Neural cell (in vitro differentiated cells): ENCODE measurements at regions not wholly inside any gene's neighbourhood (a gene's known extent, or its start where the extent isn't known, plus 50 kb on each side); places are given as distances from the start of the nearest gene placed in this dataset.

Experiments
- H2AFZ ChIP-seq: fragments of 200-600, 300-800 bp; sonication (generic), shearing (Covaris generic); 2 replicates; pipeline ENCODE4 v1.6.0; 2014; ENCODE audit warnings: low read depth, mild to moderate bottlenecking, antibody characterized with exemption, low read length, moderate library complexity
- H3F3A ChIP-seq: fragments of 200-600 bp; shearing (Covaris generic); 2 replicates; pipeline ENCODE4 v1.6.1; 2016; ENCODE audit warnings: mild to moderate bottlenecking, moderate library complexity, mixed read lengths, antibody characterized with exemption, low read length; ENCODE audit not compliant: insufficient read depth, poor library complexity, severe bottlenecking
- H3K27ac ChIP-seq: fragments of 200-600, 300-800 bp; sonication (generic), shearing (Covaris generic); 2 replicates; pipeline ENCODE4 v1.5.1; 2014; ENCODE audit warnings: mild to moderate bottlenecking, low read length, moderate library complexity
- H3K27me3 ChIP-seq: fragments of 300-800, 200-600 bp; sonication (generic), shearing (Covaris generic); 2 replicates; pipeline ENCODE4 v1.6.0; 2014; ENCODE audit warnings: mild to moderate bottlenecking, low read depth, low read length, moderate library complexity; ENCODE audit not compliant: insufficient read depth
- H3K36me3 ChIP-seq: fragments of 300-800, 200-600 bp; sonication (generic), shearing (Covaris generic); 2 replicates; pipeline ENCODE4 v1.5.1; 2014; ENCODE audit warnings: mild to moderate bottlenecking, antibody characterized with exemption, low read length, moderate library complexity; ENCODE audit not compliant: insufficient read depth
- H3K4me2 ChIP-seq: fragments of 300-800, 200-600 bp; sonication (generic), shearing (Covaris generic); 2 replicates; pipeline ENCODE4 v1.6.0; 2014; ENCODE audit warnings: mild to moderate bottlenecking, low read length
- H3K4me3 ChIP-seq: fragments of 300-800, 200-600 bp; sonication (generic), shearing (Covaris generic); 2 replicates; pipeline ENCODE4 v1.5.1; 2014; ENCODE audit warnings: mild to moderate bottlenecking, low read length, moderate library complexity
- H3K79me2 ChIP-seq: fragments of 200-600 bp; shearing (Covaris generic); replicated peaks from 2 replicates; pipeline ENCODE4 v1.6.0; 2014; ENCODE audit warnings: mild to moderate bottlenecking, low read length, moderate library complexity; ENCODE audit not compliant: insufficient read depth
- H3K9ac ChIP-seq: fragments of 300-800, 200-600 bp; sonication (generic), shearing (Covaris generic); 2 replicates; pipeline ENCODE4 v1.6.1; 2016; ENCODE audit warnings: mild to moderate bottlenecking, low read length, mixed read lengths
- H3K9me2 ChIP-seq: fragments of 200-600 bp; shearing (Covaris generic); 2 replicates; pipeline ENCODE4 v1.6.1; 2016; ENCODE audit warnings: mild to moderate bottlenecking, low read length, mixed read lengths; ENCODE audit not compliant: insufficient read depth
- H3K9me3 ChIP-seq: fragments of 200-600, 300-800 bp; sonication (generic), shearing (Covaris generic); 2 replicates; pipeline ENCODE4 v1.6.1; 2016; ENCODE audit warnings: mild to moderate bottlenecking, mixed run types, low read length, moderate library complexity, mixed read lengths
- H4K20me1 ChIP-seq: fragments of 200-600 bp; shearing (Covaris generic); 2 replicates; pipeline ENCODE4 v1.6.1; 2016; ENCODE audit warnings: mild to moderate bottlenecking, mixed run types; ENCODE audit not compliant: insufficient read depth
- EP300 ChIP-seq: fragments of 450-650 bp; conservative IDR thresholded peaks from 2 replicates; pipeline ENCODE4 v1.6.1; 2014; ENCODE audit warnings: antibody characterized with exemption, mild to moderate bottlenecking, moderate library complexity; ENCODE audit not compliant: poor library complexity, severe bottlenecking
- EZH2 ChIP-seq: fragments of 200-600, 300-800 bp; shearing (Covaris generic), sonication (generic); IDR thresholded peaks from 2 replicates; pipeline ENCODE4 v1.6.1; 2014; ENCODE audit warnings: antibody characterized with exemption, low read length, borderline replicate concordance, mild to moderate bottlenecking; ENCODE audit not compliant: insufficient read depth, poor library complexity, severe bottlenecking
- MXI1 ChIP-seq: fragments of 450-650 bp; conservative IDR thresholded peaks from 2 replicates; pipeline ENCODE4 v1.6.1; 2014; ENCODE audit warnings: antibody characterized with exemption, mild to moderate bottlenecking; ENCODE audit not compliant: poor library complexity, severe bottlenecking
- POLR2AphosphoS5 ChIP-seq: IDR thresholded peaks from 2 replicates; pipeline ENCODE4 v1.6.1; 2012
- RAD21 ChIP-seq: fragments of 450-650 bp; conservative IDR thresholded peaks from 2 replicates; pipeline ENCODE4 v1.6.1; 2014; ENCODE audit warnings: antibody characterized with exemption, mild to moderate bottlenecking, moderate library complexity
- REST ChIP-seq: IDR thresholded peaks from 2 replicates; pipeline ENCODE4 v1.6.1; 2012; ENCODE audit warnings: borderline replicate concordance
- SMC3 ChIP-seq: fragments of 450-650 bp; conservative IDR thresholded peaks from 2 replicates; pipeline ENCODE4 v1.6.1; 2014; ENCODE audit warnings: antibody characterized with exemption, mild to moderate bottlenecking, moderate library complexity; ENCODE audit not compliant: poor library complexity
- TAF1 ChIP-seq: IDR thresholded peaks from 2 replicates; pipeline ENCODE4 v1.6.1; 2012; ENCODE audit warnings: low read depth
- TF ChIP-seq, protein P1 (sequence below): fragments of 450-650 bp; IDR thresholded peaks from 2 replicates; pipeline ENCODE4 v1.5.1; 2014; ENCODE audit warnings: antibody characterized with exemption, mild to moderate bottlenecking, moderate library complexity; ENCODE audit not compliant: poor library complexity, severe bottlenecking

DNA sequence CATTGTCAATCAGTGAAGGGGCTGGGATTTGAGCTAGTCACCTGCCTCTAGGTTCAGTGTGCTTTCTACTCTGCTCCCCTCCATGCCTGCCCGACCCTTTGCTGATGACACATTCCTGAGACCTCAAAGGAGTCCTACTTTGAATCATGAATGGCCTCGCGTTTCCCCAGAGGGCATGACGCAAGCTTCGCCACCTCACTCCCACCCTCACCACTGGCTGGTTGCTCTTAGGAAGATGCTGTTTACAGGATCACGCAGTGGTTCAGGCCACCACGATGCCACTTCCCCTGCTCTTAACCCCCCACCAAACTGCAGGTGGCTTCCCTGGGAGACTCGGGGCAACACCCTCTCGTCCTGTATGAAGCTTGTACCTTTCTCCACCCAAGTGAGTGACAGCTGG is 62.9 kb upstream of the B3GAT1 start:
- Histone ChIP-seq H3K9ac (no peak overlapping the region), H3K4me3 (no peak overlapping the region), H3K36me3 (no peaks in the 10 kb centered on the region), H3K9me3 (no peaks in the 10 kb centered on the region), H3F3A (no peaks in the 10 kb centered on the region), H2AFZ (no peak overlapping the region), H3K27ac (no peak overlapping the region), H3K9me2 (no peaks in the 10 kb centered on the region), H4K20me1 (no peaks in the 10 kb centered on the region), H3K4me2 (no peak overlapping the region), H3K79me2 (no peaks in the 10 kb centered on the region), H3K27me3 (peaks cover 6% of the 10 kb centered on the region)
- no peak for TF ChIP-seq EP300
- TF ChIP-seq POLR2AphosphoS5 = no peak
- no peak for TF ChIP-seq EZH2
- TF ChIP-seq TAF1 = no peak
- TF ChIP-seq MXI1 = no peak
- TF ChIP-seq, protein P1, sequence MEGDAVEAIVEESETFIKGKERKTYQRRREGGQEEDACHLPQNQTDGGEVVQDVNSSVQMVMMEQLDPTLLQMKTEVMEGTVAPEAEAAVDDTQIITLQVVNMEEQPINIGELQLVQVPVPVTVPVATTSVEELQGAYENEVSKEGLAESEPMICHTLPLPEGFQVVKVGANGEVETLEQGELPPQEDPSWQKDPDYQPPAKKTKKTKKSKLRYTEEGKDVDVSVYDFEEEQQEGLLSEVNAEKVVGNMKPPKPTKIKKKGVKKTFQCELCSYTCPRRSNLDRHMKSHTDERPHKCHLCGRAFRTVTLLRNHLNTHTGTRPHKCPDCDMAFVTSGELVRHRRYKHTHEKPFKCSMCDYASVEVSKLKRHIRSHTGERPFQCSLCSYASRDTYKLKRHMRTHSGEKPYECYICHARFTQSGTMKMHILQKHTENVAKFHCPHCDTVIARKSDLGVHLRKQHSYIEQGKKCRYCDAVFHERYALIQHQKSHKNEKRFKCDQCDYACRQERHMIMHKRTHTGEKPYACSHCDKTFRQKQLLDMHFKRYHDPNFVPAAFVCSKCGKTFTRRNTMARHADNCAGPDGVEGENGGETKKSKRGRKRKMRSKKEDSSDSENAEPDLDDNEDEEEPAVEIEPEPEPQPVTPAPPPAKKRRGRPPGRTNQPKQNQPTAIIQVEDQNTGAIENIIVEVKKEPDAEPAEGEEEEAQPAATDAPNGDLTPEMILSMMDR = no peak
- TF ChIP-seq RAD21 = no peak
- no peak for TF ChIP-seq SMC3
- no peak for TF ChIP-seq REST

DNA sequence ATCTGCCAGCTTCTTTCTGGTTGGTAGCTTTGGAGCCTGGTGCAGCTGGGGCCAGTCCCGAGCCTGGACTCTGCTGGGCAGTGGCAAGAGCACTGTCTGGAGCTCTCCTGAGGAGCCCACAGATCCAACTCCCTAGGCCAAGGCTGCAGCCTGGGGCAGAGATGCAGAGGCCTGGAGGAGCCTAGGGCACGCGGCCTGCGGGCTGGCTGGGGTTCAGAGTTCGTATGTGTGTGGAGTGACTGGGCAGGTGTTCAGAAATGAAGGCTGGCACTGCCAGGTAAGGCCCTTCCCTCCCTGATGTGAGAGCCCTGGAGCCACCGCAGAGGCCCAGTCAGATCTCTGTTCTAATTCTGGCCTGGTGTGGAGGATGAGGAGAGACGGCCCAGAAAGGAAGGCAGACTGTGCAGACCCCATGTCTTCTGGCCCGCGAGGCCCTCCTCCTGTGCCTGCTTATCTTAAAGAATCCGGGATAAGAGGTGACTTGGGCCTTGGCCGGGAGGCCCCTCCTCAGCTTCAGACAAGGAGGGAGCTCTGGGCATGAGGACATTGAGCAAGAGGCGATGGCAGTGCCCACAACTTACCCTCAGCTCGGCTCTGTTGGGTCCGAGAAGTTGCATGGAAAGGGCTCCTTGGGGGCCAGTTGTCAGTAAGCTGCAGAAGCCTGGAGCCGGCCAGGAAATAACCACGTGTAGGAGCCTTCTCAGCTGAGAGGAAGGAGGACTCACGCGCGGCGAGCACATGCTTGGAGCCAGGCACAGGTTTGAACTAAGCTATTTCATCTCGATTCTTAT is 62.2 kb upstream of the B3GAT1 start:
- no peaks in the 10 kb centered on the region for H3K9me2 ChIP-seq
- TF ChIP-seq REST (no peak), TAF1 (no peak), MXI1 (no peak), POLR2AphosphoS5 (no peak), EP300 (no peak), RAD21 (no peak), EZH2 (no peak), SMC3 (no peak)
- TF ChIP-seq, protein P1 = no peak

More for the DNA sequence above, 62.2 kb upstream of the B3GAT1 start:
- Histone ChIP-seq H3F3A (no peaks in the 10 kb centered on the region), H3K36me3 (no peaks in the 10 kb centered on the region), H3K27me3 (peaks cover 6% of the 10 kb centered on the region), H3K4me3 (no peak overlapping the region), H4K20me1 (no peaks in the 10 kb centered on the region), H2AFZ (no peak overlapping the region), H3K4me2 (no peak overlapping the region), H3K9me3 (no peaks in the 10 kb centered on the region), H3K9ac (no peak overlapping the region), H3K27ac (no peak overlapping the region), H3K79me2 (no peaks in the 10 kb centered on the region)
